GM12878 (cell line): ENCODE measurements at regions not wholly inside any gene's neighbourhood (a gene's known extent, or its start where the extent isn't known, plus 50 kb on each side); places are given as distances from the start of the nearest gene placed in this dataset.

Experiments
- ATAC-seq: fragments of 200-7000 bp; cut with Tn5 transposase; 3 replicates; pipeline ENCODE4 v1.9.1; 2020; ENCODE audit warnings: mild to moderate bottlenecking, moderate library complexity
- BruUV-seq: library from RNA; stranded (reverse); fragments of 400-500 nt; replicated peaks from 2 replicates; lab custom pipeline; 2021; lab: Mats Ljungman, UMichigan
- CTCF ChIA-PET: fragments of 300-600 bp; sonication (Branson Sonifier 250); formaldehyde crosslinking; extraction: SDS; loops from one replicate; lab custom pipeline; 2021; ENCODE audit warnings: inconsistent platforms; lab: Yijun Ruan, JAX
- POLR2A ChIA-PET: fragments of 350-600 bp; formaldehyde crosslinking; extraction: SDS; loops from one replicate; lab custom pipeline; 2021; ENCODE audit warnings: inconsistent platforms; lab: Charles Lee
- RAD21 ChIA-PET: fragments of 300-600 bp; sonication (Branson Sonifier 250); formaldehyde crosslinking; loops from one replicate; lab custom pipeline; 2023; ENCODE audit warnings: antibody characterized with exemption; ENCODE audit not compliant: unreplicated experiment; lab: Charles Lee
- SMC1A ChIA-PET: fragments of 300-600 bp; sonication (Branson Sonifier 250); formaldehyde crosslinking; loops from one replicate; lab custom pipeline; 2023; ENCODE audit not compliant: unreplicated experiment, uncharacterized antibody; lab: Charles Lee
- DNase-seq: peaks from one replicate; pipeline ENCODE4 v3.0.0-alpha.2; 2011; ENCODE audit warnings: low read depth, low spot score
- FAIRE-seq: peaks from 3 replicates; lab custom pipeline; 2011; peaks lifted over from hg19 to GRCh38; lab: Jason Lieb, UNC
- H2AFZ ChIP-seq: 2 replicates; pipeline ENCODE4 v1.6.0; 2011; ENCODE audit warnings: low read depth, low read length, control low read depth; ENCODE audit not compliant: control insufficient read depth
- H3K27ac ChIP-seq: 2 replicates; pipeline ENCODE4 v1.5.1; 2011; ENCODE audit warnings: control low read depth; ENCODE audit not compliant: control insufficient read depth, insufficient read depth
- H3K27me3 ChIP-seq, 2 experiments: replicated peaks in 1 of 2; 2 replicates each; pipeline versions ENCODE4 v1.6.0 to v1.6.1; 2011; ENCODE audit warnings: low read length in 1 of 2; ENCODE audit not compliant: control insufficient read depth in 2 of 2, insufficient read depth in 2 of 2
- H3K36me3 ChIP-seq, 2 experiments: 2 replicates each; pipeline ENCODE4 v1.5.1; 2011; ENCODE audit warnings: low read length in 1 of 2; ENCODE audit not compliant: control insufficient read depth in 2 of 2, insufficient read depth in 2 of 2
- H3K4me1 ChIP-seq: 2 replicates; pipeline ENCODE4 v1.6.1; 2011; ENCODE audit warnings: mild to moderate bottlenecking, low read length, moderate library complexity, mixed read lengths; ENCODE audit not compliant: control insufficient read depth, insufficient read depth
- H3K4me2 ChIP-seq: 2 replicates; pipeline ENCODE4 v1.6.0; 2011; ENCODE audit warnings: control low read depth; ENCODE audit not compliant: control insufficient read depth, insufficient read depth
- H3K4me3 ChIP-seq: fragments of 200-600 bp; sonication (generic); 2 replicates; pipeline ENCODE4 v1.5.1; 2016
- H3K79me2 ChIP-seq: 2 replicates; pipeline ENCODE4 v1.6.0; 2011; ENCODE audit warnings: low read length; ENCODE audit not compliant: control insufficient read depth, insufficient read depth
- H3K9ac ChIP-seq: 2 replicates; pipeline ENCODE4 v1.8.0; 2011; ENCODE audit warnings: low read length, control low read depth, mixed read lengths; ENCODE audit not compliant: control insufficient read depth, insufficient read depth
- H3K9me3 ChIP-seq: replicated peaks from 3 replicates; pipeline ENCODE4 v1.5.1; 2011; ENCODE audit warnings: mild to moderate bottlenecking, low read length; ENCODE audit not compliant: control insufficient read depth, insufficient read depth
- H4K20me1 ChIP-seq: 2 replicates; pipeline ENCODE4 v1.6.0; 2011; ENCODE audit not compliant: control insufficient read depth, insufficient read depth
- BACH1 ChIP-seq: fragments of 450-650 bp; IDR thresholded peaks from 2 replicates; pipeline ENCODE4 v1.6.1; 2017; ENCODE audit warnings: mild to moderate bottlenecking, borderline replicate concordance
- BMI1 ChIP-seq: fragments of 450-650 bp; IDR thresholded peaks from 2 replicates; pipeline ENCODE4 v1.6.1; 2016; ENCODE audit warnings: mild to moderate bottlenecking, moderate library complexity, borderline replicate concordance
- CBX3 ChIP-seq: fragments of 200-600 bp; sonication (generic); IDR thresholded peaks from 2 replicates; pipeline ENCODE4 v1.6.1; 2016; ENCODE audit warnings: low read depth, borderline replicate concordance
- DPF2 ChIP-seq: fragments of 450-650 bp; IDR thresholded peaks from 2 replicates; pipeline ENCODE4 v1.6.1; 2017; ENCODE audit warnings: mild to moderate bottlenecking
- SRF ChIP-seq, 2 experiments: IDR thresholded peaks; 2 replicates each; pipeline ENCODE4 v1.6.1; 2011; ENCODE audit warnings: low read depth in 2 of 2, low read length in 2 of 2, mild to moderate bottlenecking in 1 of 2, moderate library complexity in 1 of 2
- ZBED1 ChIP-seq: IDR thresholded peaks from 2 replicates; pipeline ENCODE4 v1.6.1; 2016; ENCODE audit warnings: borderline replicate concordance
- WGBS: methylation state at CpG from one replicate; pipeline ENCODE4 v1.1.6; 2016; ENCODE audit warnings: low lambda C conversion rate; ENCODE audit not compliant: insufficient replicate concordance, insufficient coverage; ENCODE audit errors: missing lambda C conversion rate; 5-methylcytosine and 5-hydroxymethylcytosine counted together
- in situ Hi-C: fragments of 300-500 bp; cut with MboI; formaldehyde crosslinking; loops from 9 replicates; pipeline ENCODE4 v1.14.3; 2018; ENCODE audit warnings: mixed read lengths
- intact Hi-C: fragments of 100-400 bp; cut with micrococcal nuclease; formaldehyde crosslinking; loops from one replicate; pipeline ENCODE4 v1.14.2; 2022; ENCODE audit not compliant: unreplicated experiment
- TF ChIP-seq, protein P1 (sequence below): fragments of 450-650 bp; IDR thresholded peaks from 2 replicates; pipeline ENCODE4 v1.6.1; 2017; ENCODE audit warnings: mild to moderate bottlenecking
- TF ChIP-seq, protein P2 (sequence below): fragments of 450-650 bp; IDR thresholded peaks from 2 replicates; pipeline ENCODE4 v1.6.1; 2017; ENCODE audit warnings: mild to moderate bottlenecking, moderate library complexity

DNA sequence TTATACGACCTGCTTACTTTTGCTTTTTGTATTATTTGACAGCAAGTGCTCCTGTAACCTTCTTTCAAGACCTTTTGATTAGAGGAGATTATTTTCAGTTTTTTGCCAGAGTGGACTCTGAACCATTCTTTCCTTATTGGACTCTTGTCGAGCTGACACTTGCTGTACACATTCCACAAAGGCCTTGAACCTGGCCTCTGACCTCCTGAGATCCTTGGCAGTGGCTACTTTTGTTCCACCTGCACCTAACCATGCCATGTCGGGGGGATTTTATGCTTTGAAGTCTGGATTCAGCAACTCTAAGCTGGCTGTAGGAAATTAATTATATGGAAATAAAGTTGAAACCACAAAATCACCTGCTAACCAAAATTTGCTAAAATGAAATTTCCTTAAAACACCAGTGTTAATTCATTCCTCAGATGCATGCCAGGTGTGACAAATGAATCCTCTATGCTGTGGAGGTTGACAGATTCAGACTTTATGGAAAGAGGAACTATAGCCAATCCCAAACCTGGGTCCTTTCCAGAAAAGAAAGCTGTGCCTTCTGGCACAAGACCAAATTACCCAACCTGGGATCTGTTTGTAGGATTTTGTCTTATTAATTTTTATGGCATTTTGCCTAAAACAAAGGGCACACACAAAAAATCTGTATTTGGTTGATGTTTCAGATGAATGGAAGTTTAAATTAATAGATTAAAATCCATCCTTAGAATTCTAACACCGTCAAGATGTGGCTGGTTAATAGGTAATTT, 110.4 kb downstream of the CDC42EP3 start:
- Histone ChIP-seq H2AFZ (peak overlapping the region; percentile 52; the same call in 1 of the 2 replicates), H3K36me3 (no peaks in the 10 kb centered on the region), H3K4me1 (peaks cover 51% of the 10 kb centered on the region), H3K9ac (no peak overlapping the region), H3K27me3 (no peaks in the 10 kb centered on the region), H3K79me2 (no peaks in the 10 kb centered on the region; the same call in none of the 2 replicates), H3K27ac (peak overlapping the region; percentile 30), H3K9me3 (peaks cover 7% of the 10 kb centered on the region), H3K4me3 (no peak overlapping the region), H4K20me1 (no peaks in the 10 kb centered on the region), H3K4me2 (peak overlapping the region; percentile 47; the same call in 1 of the 2 replicates)
- RAD21 ChIA-PET: interaction anchor here (0.7 to 7.8 kb wide), 8 partner anchors 8 to 80 kb away, joined by 3 to 95 read pairs (median 4); no protein-coding TSS in a partner anchor
- 90% methylated on average over 4 of the region's 4 CpGs for WGBS
- SMC1A ChIA-PET: interaction anchor here (0.8 to 14.3 kb wide), 12 partner anchors 8 to 316 kb away, joined by 3 to 246 read pairs (median 6); no protein-coding TSS in a partner anchor
- intact Hi-C loops (no loop called here), in situ Hi-C loops (no loop called here)
- ATAC-seq (no peak), DNase-seq (no peak), FAIRE-seq (no peak)
- no peak for TF ChIP-seq ZBED1
- TF ChIP-seq, protein P1, sequence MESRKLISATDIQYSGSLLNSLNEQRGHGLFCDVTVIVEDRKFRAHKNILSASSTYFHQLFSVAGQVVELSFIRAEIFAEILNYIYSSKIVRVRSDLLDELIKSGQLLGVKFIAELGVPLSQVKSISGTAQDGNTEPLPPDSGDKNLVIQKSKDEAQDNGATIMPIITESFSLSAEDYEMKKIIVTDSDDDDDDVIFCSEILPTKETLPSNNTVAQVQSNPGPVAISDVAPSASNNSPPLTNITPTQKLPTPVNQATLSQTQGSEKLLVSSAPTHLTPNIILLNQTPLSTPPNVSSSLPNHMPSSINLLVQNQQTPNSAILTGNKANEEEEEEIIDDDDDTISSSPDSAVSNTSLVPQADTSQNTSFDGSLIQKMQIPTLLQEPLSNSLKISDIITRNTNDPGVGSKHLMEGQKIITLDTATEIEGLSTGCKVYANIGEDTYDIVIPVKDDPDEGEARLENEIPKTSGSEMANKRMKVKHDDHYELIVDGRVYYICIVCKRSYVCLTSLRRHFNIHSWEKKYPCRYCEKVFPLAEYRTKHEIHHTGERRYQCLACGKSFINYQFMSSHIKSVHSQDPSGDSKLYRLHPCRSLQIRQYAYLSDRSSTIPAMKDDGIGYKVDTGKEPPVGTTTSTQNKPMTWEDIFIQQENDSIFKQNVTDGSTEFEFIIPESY: no peak
- TF ChIP-seq DPF2: no peak
- TF ChIP-seq, protein P2, sequence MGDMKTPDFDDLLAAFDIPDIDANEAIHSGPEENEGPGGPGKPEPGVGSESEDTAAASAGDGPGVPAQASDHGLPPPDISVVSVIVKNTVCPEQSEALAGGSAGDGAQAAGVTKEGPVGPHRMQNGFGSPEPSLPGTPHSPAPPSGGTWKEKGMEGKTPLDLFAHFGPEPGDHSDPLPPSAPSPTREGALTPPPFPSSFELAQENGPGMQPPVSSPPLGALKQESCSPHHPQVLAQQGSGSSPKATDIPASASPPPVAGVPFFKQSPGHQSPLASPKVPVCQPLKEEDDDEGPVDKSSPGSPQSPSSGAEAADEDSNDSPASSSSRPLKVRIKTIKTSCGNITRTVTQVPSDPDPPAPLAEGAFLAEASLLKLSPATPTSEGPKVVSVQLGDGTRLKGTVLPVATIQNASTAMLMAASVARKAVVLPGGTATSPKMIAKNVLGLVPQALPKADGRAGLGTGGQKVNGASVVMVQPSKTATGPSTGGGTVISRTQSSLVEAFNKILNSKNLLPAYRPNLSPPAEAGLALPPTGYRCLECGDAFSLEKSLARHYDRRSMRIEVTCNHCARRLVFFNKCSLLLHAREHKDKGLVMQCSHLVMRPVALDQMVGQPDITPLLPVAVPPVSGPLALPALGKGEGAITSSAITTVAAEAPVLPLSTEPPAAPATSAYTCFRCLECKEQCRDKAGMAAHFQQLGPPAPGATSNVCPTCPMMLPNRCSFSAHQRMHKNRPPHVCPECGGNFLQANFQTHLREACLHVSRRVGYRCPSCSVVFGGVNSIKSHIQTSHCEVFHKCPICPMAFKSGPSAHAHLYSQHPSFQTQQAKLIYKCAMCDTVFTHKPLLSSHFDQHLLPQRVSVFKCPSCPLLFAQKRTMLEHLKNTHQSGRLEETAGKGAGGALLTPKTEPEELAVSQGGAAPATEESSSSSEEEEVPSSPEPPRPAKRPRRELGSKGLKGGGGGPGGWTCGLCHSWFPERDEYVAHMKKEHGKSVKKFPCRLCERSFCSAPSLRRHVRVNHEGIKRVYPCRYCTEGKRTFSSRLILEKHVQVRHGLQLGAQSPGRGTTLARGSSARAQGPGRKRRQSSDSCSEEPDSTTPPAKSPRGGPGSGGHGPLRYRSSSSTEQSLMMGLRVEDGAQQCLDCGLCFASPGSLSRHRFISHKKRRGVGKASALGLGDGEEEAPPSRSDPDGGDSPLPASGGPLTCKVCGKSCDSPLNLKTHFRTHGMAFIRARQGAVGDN: no peak
- no peak for TF ChIP-seq CBX3
- no peak for TF ChIP-seq SRF (IDR thresholded peaks at IDR 0.05; ENCODE audit: low read depth in 2 of 2, low read length in 2 of 2)
- TF ChIP-seq BMI1: no peak
- no peak for TF ChIP-seq BACH1
- TSS peak; percentile 73 for BruUV-seq
- CTCF ChIA-PET: interaction anchor here (1.3 to 4.6 kb wide), 8 partner anchors 8 to 316 kb away, joined by 3 to 24 read pairs (median 6); no protein-coding TSS in a partner anchor
- POLR2A ChIA-PET: interaction anchor here (1.0 to 9.1 kb wide), 6 partner anchors 8 to 93 kb away, joined by 3 to 74 read pairs (median 5); no protein-coding TSS in a partner anchor
